ENCODE measurements at regions not wholly inside any gene's neighbourhood (a gene's known extent, or its start where the extent isn't known, plus 50 kb on each side); places are given as distances from the start of the nearest gene placed in this dataset.

GRCh38 chr12:59100585-59100984 lies 180.3 kb upstream of the LRIG3 start:
- H3K4me1 ChIP-seq (ENCODE audit: control insufficient read depth in 1 of 2, insufficient read depth in 2 of 2, low read length in 2 of 2) = no peaks in the 10 kb centered on the region
- ATAC-seq (no peak), DNase-seq (ENCODE audit: low read depth, low spot score) (no peak)
- BruUV-seq (replicated peaks) = no TSS peak
- no peaks in the 10 kb centered on the region for H3K36me3 ChIP-seq (ENCODE audit: control insufficient read depth in 1 of 2, insufficient read depth in 2 of 2, low read length in 2 of 2)
- H2AFZ ChIP-seq (ENCODE audit: low read depth, low read length, poor library complexity, severe bottlenecking) = no peak overlapping the region
- POLR2A ChIA-PET = no interaction called here
- no peak overlapping the region for H3K27ac ChIP-seq (ENCODE audit: low read depth, low read length)
- intact Hi-C loops (cut with micrococcal nuclease) = no loop called here
- H3K9me2 ChIP-seq (ENCODE audit: insufficient read depth) = no peaks in the 10 kb centered on the region
- H3K9me3 ChIP-seq (ENCODE audit: control insufficient read depth in 1 of 2, insufficient read depth in 1 of 2, low read depth in 1 of 2, low read length in 2 of 2) = no peaks in the 10 kb centered on the region
- H3K4me2 ChIP-seq (ENCODE audit: low read length) = no peak overlapping the region
- no peak overlapping the region for H3K9ac ChIP-seq (ENCODE audit: low read length)
- no peaks in the 10 kb centered on the region for H3K27me3 ChIP-seq (ENCODE audit: insufficient read depth, low read length)
- TF ChIP-seq POLR2A (IDR thresholded peaks at IDR 0.05; ENCODE audit: borderline replicate concordance, extremely low read depth, insufficient read depth, insufficient read length) = no peak
- no peak for TF ChIP-seq CTCF (IDR thresholded peaks at IDR 0.05 in 2 of 3, conservative IDR thresholded peaks at IDR 0.05 in 1 of 3; ENCODE audit: borderline replicate concordance in 1 of 3, insufficient read depth in 1 of 3, low read depth in 2 of 3, low read length in 2 of 3)
- TF ChIP-seq SRF (IDR thresholded peaks at IDR 0.05; ENCODE audit: low read depth) = no peak
- TF ChIP-seq SIN3A (IDR thresholded peaks at IDR 0.05; ENCODE audit: low read depth) = no peak
- TF ChIP-seq CBX3 (IDR thresholded peaks at IDR 0.05; ENCODE audit: low read depth) = no peak
- TF ChIP-seq ZNF274 (IDR thresholded peaks at IDR 0.05; ENCODE audit: low read depth, low read length) = no peak
- no peak for TF ChIP-seq CEBPB (IDR thresholded peaks at IDR 0.05; ENCODE audit: low read depth)
- no peak for TF ChIP-seq EZH2phosphoT487 (IDR thresholded peaks at IDR 0.05; ENCODE audit: borderline replicate concordance)
- no peaks in the 10 kb centered on the region for H4K20me1 ChIP-seq (ENCODE audit: insufficient read depth)
- no peaks in the 10 kb centered on the region for H3K79me2 ChIP-seq (ENCODE audit: insufficient read depth, low read length)
- no peak overlapping the region for H3K4me3 ChIP-seq (replicated peaks in 1 of 2; ENCODE audit: low read depth in 1 of 2, low read length in 2 of 2)
- RAD21 ChIA-PET (ENCODE audit: low non-redundant PET in 1 of 2, low total read pairs in 2 of 2, uncharacterized antibody in 2 of 2, unreplicated experiment in 2 of 2) = no interaction called here
- CTCF ChIA-PET = interaction anchor here (1.1 kb wide), 1 partner anchor 50 kb away, joined by 3 read pairs; no protein-coding TSS in a partner anchor

- H3K9ac ChIP-seq (ENCODE audit: low read length) = no peak overlapping the region
- ChIA-PET RAD21 (ENCODE audit: low non-redundant PET in 1 of 2, low total read pairs in 2 of 2, uncharacterized antibody in 2 of 2, unreplicated experiment in 2 of 2) (no interaction called here), POLR2A (no interaction called here), CTCF (no interaction called here)
- H3K9me3 ChIP-seq (ENCODE audit: control insufficient read depth in 1 of 2, insufficient read depth in 1 of 2, low read depth in 1 of 2, low read length in 2 of 2) = no peaks in the 10 kb centered on the region
- no peaks in the 10 kb centered on the region for H3K79me2 ChIP-seq (ENCODE audit: insufficient read depth, low read length)
- no peak for DNase-seq (ENCODE audit: low read depth, low spot score)
- no peaks in the 10 kb centered on the region for H4K20me1 ChIP-seq (ENCODE audit: insufficient read depth)
- H3K27ac ChIP-seq (ENCODE audit: low read depth, low read length) = no peak overlapping the region
- no peak overlapping the region for H3K4me2 ChIP-seq (ENCODE audit: low read length)
- no peak for ATAC-seq
- H3K4me3 ChIP-seq (replicated peaks in 1 of 2; ENCODE audit: low read depth in 1 of 2, low read length in 2 of 2) = no peak overlapping the region
- no peaks in the 10 kb centered on the region for H3K36me3 ChIP-seq (ENCODE audit: control insufficient read depth in 1 of 2, insufficient read depth in 2 of 2, low read length in 2 of 2)
- H3K9me2 ChIP-seq (ENCODE audit: insufficient read depth) = no peaks in the 10 kb centered on the region
- no peak overlapping the region for H2AFZ ChIP-seq (ENCODE audit: low read depth, low read length, poor library complexity, severe bottlenecking)
- intact Hi-C loops (cut with micrococcal nuclease) = no loop called here
- no peaks in the 10 kb centered on the region for H3K4me1 ChIP-seq (ENCODE audit: control insufficient read depth in 1 of 2, insufficient read depth in 2 of 2, low read length in 2 of 2)
- no peaks in the 10 kb centered on the region for H3K27me3 ChIP-seq (ENCODE audit: insufficient read depth, low read length)
- no TSS peak for BruUV-seq (replicated peaks)
- no peak for TF ChIP-seq POLR2AphosphoS5 (IDR thresholded peaks at IDR 0.05; ENCODE audit: low read depth, low read length)
- TF ChIP-seq MAX (IDR thresholded peaks at IDR 0.05) = no peak
- TF ChIP-seq ATF3 (IDR thresholded peaks at IDR 0.05) = no peak
- no peak for TF ChIP-seq EZH2phosphoT487 (IDR thresholded peaks at IDR 0.05; ENCODE audit: borderline replicate concordance)
- no peak for TF ChIP-seq CEBPB (IDR thresholded peaks at IDR 0.05; ENCODE audit: low read depth)
- no peak for TF ChIP-seq SIN3A (IDR thresholded peaks at IDR 0.05; ENCODE audit: low read depth)
- no peak for TF ChIP-seq CBX3 (IDR thresholded peaks at IDR 0.05; ENCODE audit: low read depth)
- no peak for TF ChIP-seq ELF1 (IDR thresholded peaks at IDR 0.05; ENCODE audit: borderline replicate concordance, low read depth)
- no peak for TF ChIP-seq TCF7L2 (IDR thresholded peaks at IDR 0.05; ENCODE audit: borderline replicate concordance, extremely low read depth, insufficient read depth, insufficient read length)
- no peak for TF ChIP-seq SRF (IDR thresholded peaks at IDR 0.05; ENCODE audit: low read depth)
- TF ChIP-seq REST (IDR thresholded peaks at IDR 0.05; ENCODE audit: low read depth) = no peak
Observed at GRCh38 chr12:59097876-59098275, 177.6 kb upstream of the LRIG3 start.
